NCI-H524 (cell line): ENCODE measurements at regions not wholly inside any gene's neighbourhood (a gene's known extent, or its start where the extent isn't known, plus 50 kb on each side); places are given as distances from the start of the nearest gene placed in this dataset.
"Not testable (repeated sequence)": the region's sequence is repeated elsewhere in the genome, so short reads cannot be mapped to it uniquely, and the experiment has no call there.

Experiments used
- DNase-seq, 2 experiments: peaks; one replicate each; lab custom pipeline; 2025; lab: John Stamatoyannopoulos, UW

- no peak for DNase-seq
Measured at GRCh38 chr1:65020774-65021173, 54.4 kb upstream of the JAK1 start.

DNA sequence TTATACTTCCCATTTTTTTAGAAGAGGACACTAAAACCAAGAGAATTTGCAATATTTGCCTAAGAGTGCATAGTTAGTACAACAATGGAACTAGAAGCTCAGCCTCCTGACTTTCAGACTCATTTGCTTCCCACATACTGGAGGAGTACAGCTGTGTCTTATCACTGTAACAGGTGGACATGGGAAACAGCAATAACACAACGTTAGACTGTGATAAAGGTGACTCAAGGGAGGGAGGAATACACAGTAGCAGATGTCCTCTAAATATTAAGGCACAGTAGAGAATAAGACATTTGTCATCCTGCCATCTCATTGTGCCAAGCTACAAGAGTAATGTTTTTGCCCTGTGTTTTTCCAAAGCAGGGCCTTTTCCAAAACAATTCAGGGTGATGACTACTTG is 55.4 kb upstream of the JAK1 start:
- peak in 1 of 2 experiments; percentile 5 for DNase-seq

DNA sequence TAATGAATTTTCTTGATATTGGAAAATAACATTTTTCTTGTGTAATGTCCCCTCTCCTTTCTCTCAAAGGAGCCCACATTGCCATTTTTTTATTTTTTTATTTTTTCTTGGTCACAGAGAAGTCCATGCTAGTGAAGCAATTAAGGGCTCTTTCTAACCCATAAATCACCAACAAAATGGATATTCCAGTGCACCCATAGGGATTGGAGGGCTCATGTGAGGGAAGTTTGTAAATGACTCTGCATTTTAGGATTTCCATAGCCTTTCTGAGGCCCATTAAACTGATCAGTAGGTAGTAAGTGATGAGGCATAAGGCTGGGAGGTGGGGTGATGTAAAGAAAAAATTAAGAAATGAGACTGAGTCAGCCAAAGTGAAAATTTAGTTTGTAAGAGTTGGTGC is 55.9 kb upstream of the JAK1 start:
- DNase-seq, result no peak

- no peak for DNase-seq
Measured at GRCh38 chr1:65025794-65026193, 59.4 kb upstream of the JAK1 start.

DNA sequence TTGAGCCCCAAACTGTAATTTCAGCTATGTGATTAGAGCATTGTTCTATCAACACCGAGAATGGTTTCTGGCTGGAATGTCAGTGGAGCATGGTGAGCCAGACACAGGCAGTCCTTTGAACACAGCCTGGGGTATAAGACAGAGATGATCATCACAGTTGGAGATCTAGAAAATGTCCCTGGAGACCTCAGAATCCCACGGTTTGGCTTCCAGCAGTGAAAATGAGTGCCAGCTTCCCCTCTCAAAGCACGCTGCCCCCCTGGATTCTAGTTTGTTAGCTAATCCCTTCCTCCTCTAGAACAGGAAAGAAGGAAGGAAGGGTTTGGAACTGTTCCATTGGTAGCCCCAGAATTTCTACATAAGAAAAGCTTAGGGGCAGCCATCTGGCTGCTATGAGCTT is 59.9 kb upstream of the JAK1 start:
- DNase-seq, result no peak

DNA sequence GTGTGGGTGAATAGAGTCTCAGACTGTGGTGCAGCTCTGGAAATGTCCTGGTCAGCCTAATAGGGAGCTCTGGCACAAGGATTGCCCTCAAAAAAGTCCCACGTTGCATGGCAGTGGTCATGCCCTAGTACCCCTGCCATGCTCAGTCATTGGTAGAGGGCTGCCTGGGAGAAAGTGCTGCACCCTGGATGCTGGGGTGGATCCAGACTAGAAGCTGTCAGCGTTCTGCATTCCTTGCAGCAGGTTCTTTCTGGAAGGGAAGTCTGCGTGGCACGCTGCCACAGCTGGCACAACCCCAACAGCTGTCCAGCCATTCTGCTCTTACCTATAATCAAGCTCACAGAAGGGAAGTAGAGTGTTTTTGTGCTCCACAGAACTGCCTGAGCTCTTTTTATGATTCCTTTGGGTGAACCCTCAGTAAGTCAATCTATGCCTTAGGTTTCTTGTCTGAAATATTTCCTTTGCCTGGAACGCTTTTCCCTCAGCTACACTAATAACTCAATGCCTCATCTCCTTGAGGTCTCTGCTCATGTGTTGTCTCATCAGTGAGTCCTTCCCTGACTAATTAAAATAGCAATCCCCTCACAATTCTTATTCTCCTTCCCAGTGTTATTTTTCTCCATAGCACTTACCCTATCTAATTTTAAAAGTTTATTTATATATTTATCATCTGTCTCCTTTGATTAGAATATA is 61.5 kb upstream of the JAK1 start:
- no peak for DNase-seq

GRCh38 chr1:65029434-65029833 is 63.1 kb upstream of the JAK1 start:
- DNase-seq, result not testable (repeated sequence)

DNA sequence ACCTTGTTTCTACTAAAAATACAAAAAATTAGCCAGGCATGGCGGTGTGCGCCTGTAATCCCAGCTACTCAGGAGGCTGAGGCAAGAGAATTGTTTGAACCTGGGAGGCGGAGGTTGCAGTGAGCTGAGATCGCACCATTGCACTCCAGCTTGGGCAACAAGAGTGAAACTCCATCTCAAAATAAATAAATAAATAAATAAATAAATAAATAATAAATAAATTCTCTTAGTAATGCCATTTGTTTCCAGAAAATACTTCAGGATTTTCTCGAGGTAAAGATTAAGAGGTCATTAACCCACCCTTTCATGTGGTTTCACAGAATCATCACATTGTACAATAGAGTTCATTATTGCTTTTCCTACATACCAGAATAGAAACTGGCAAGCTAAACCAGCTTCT is 68.5 kb upstream of the JAK1 start:
- DNase-seq, result not testable (repeated sequence)

- no peak for DNase-seq
Measured at GRCh38 chr1:65036570-65037051, 70.3 kb upstream of the JAK1 start.

DNA sequence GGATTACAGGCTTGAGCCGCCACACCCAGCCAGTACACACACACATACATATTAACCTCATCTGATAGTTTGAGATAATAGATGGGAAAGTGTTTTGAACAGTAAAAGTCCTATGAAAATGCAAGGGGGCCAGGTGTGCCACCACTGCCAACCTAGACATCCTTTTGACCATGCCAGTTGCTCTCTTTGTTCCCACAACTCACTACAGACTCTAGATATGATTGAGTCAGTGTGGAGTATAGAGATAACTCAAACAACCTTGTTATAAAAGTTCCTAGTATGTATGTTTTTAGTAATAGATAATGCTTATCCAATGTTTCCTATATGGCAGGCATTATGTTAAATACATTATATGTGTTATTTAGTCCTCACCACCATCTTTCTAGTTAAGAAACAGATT is 72.7 kb upstream of the JAK1 start:
- no peak for DNase-seq

GRCh38 chr1:65039508-65039907 is 73.2 kb upstream of the JAK1 start:
- DNase-seq, result no peak

- no peak for DNase-seq
Measured at GRCh38 chr1:65042467-65042866, 76.1 kb upstream of the JAK1 start.

DNA sequence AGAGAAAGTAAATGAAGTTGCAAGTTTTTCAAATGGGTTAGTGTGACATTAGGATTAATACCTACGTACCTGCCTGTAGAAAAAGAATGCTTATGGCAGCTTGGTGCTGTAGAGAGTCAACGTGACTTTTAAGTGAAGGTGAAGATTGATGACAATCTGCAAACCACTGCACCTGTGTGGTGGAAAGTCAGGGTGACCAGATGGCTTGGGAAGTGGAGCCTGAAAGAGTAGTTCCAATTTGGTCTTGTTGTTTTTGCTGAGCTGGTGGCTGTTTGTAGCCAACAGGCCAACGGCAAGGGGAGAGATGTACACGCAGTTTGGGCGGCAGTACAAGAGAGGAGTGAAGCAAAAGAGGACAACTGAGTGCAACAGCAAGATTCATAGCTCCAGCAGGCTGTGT is 78.1 kb upstream of the JAK1 start:
- DNase-seq, result no peak

GRCh38 chr1:65045022-65045817 is 78.9 kb upstream of the JAK1 start:
- DNase-seq, result no peak

DNA sequence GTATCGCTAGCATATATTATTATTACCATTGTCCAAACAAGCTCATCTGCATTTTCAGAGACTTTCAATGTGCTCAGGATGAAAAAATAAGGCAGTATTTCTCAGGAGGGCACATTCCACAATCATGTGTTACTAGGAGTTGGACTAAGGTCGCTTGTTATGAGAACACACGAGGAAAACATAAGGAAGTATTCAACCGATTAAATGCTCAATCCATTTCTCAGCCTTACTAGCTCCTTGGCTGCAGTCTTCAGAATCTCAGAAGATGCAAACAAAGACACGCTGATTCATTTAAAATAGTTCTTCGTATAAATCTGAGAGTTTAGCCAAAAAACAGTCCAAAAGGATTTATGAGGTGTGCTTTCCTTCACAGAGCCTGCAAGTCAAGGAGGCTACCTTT is 82.0 kb upstream of the JAK1 start:
- DNase-seq, result no peak

DNA sequence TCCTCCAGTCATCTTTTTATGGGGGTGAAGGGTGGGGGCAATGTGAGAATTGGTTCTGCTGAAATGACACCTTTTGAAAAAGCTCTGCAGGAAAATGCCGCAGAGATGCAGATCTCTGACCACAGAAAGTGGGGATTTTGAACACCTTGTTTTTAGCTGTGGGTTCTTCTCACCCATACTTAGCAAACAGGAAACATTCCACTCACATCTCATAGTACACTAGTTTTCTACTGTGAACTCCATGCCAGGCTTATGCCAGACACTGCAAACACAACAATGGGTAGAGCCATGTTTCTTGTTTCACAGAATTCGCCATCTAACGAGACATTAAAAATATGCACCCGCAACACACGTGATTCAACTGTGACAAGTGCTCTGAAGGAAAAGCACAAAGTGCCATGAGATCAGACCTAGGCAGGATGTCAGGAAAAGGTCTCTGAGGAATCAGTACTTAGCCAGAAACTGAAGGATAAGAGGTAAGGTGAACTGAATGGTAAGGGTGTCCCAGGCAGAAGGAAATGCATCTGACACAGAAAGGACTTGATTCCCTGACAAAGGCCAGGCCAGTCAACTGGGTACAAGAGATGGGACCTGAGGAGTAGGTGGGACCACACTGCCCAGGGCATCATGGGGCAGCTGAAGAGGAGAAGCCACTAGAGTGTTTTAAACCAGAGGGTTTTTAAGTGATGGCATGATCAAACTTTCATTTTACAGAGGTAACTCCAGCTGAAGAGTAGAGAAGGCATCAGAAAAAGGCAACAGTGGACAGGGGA is 83.8 kb upstream of the JAK1 start:
- DNase-seq, result no peak

DNA sequence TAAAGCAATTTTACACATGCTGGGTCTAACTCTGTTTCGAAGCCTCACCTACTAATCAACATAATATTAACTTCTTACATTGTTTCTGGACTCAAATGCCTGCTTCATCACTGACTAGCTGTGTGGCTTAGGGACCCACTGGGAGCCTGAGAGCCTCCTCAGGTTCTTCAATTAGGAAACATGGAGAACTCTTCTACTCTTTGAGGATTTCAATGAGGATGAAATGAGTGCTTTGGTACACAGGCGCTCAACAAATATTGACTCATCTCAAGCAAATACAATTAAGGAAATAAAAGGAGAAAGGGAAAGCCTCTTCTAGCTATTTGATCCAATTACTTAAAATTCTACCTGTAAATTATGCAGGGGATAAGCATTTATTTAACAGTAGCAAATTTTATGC is 84.4 kb upstream of the JAK1 start:
- no peak for DNase-seq

DNA sequence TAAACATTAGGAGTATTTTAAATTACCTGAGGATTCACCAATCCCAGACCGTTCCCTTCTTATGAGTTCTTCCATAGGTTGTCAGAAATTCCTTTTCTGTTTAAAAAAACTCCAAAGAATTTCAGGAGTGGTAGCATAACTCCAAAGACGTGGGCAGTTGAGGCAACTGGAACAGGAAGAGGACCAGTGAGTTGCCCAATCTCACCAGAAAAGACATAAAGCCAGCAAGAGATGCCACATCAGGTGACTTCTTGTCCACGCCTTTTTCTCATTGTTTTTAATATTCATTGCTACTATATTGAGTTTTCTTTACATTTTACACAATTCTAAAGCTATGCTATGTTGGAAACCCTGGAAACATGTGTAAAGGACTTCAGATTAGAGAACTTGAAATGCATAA is 88.1 kb upstream of the JAK1 start:
- no peak for DNase-seq

GRCh38 chr1:65055747-65056146 is 89.4 kb upstream of the JAK1 start:
- no peak for DNase-seq

DNA sequence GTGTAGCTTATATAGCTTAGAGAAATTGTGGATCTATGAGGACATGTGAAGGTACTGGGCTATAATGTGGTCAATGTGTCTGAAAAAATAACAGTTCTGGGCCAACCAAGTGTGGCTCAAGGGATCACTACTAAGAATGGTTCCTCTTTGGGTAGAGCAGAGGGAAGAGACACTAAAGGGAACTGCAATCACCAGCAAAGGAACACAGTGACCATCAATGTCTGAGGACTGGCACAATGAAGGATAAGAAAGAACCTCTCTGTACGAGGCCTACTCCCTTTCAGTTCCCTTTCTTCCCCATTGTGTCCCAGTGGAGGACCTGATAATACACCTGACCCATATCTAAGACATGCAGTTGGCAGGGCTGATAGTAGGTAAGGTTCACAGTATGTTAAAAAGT is 89.9 kb upstream of the JAK1 start:
- no peak for DNase-seq

- no peak for DNase-seq
Measured at GRCh38 chr1:65056866-65057265, 90.5 kb upstream of the JAK1 start.

DNA sequence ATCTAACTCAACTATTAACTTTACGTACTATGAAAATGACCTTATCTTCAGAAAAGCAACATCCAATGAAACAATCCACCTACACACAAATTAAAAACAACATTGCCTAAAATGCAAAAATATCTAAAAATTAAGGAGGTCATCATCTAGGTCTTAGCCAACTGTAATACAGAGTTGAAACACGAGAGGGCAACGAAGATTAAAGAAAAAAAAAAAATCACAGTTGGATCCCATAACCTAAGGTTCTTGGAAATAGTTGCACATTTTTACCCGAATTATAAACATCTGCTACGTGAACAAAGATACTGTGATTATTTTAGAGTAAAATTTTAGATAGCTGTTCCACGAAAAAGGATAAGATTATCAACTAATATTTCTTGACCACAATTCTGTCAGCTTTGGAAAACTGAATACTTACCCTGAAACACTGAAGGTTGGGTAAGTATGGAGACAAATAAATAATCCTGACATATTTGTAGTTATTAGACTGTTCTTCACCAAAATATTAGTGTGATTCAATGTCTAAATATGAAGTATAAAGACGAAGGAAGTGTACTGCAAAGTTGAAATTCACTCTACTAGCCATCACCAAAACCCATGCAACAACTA is 88.0 kb upstream of the AK4 start:
- peak in 1 of 2 experiments; percentile 25 for DNase-seq
